GM12892 (cell line): ENCODE measurements at regions not wholly inside any gene's neighbourhood (a gene's known extent, or its start where the extent isn't known, plus 50 kb on each side); places are given as distances from the start of the nearest gene placed in this dataset.

ENCODE experiments used
- DNase-seq: peaks from one replicate; pipeline ENCODE4 v3.0.0; 2011; ENCODE audit not compliant: insufficient read length
- FAIRE-seq: peaks from 2 replicates; lab custom pipeline; 2011; peaks lifted over from hg19 to GRCh38; lab: Jason Lieb, UNC
- POLR2A ChIP-seq: IDR thresholded peaks from 2 replicates; pipeline ENCODE4 v1.6.1; 2011; ENCODE audit warnings: low read depth, low read length, control low read depth
- POLR2AphosphoS5 ChIP-seq: IDR thresholded peaks from 2 replicates; pipeline ENCODE4 v1.6.1; 2011; ENCODE audit warnings: low read depth, low read length, control low read depth
- TAF1 ChIP-seq: IDR thresholded peaks from 2 replicates; pipeline ENCODE4 v1.6.1; 2011; ENCODE audit warnings: low read depth, mild to moderate bottlenecking, control low read depth, low read length, borderline replicate concordance

- no peak for TF ChIP-seq TAF1
- no peak for TF ChIP-seq POLR2AphosphoS5
- TF ChIP-seq POLR2A = no peak
- DNase-seq (no peak), FAIRE-seq (no peak)
Measured at GRCh38 chr2:204199357-204199756, 262.8 kb downstream of the ICOS start.

- no peak for DNase-seq
- no peak for FAIRE-seq
- no peak for TF ChIP-seq POLR2AphosphoS5
- no peak for TF ChIP-seq TAF1
- no peak for TF ChIP-seq POLR2A
Measured at GRCh38 chr2:204201507-204201906, 264.9 kb downstream of the ICOS start.

GRCh38 chr2:204202253-204202652, 265.7 kb downstream of the ICOS start:
- no peak for FAIRE-seq
- DNase-seq = no peak
- TF ChIP-seq POLR2A = no peak
- TF ChIP-seq POLR2AphosphoS5 = no peak
- no peak for TF ChIP-seq TAF1

- TF ChIP-seq POLR2AphosphoS5 = no peak
- no peak for TF ChIP-seq TAF1
- no peak for TF ChIP-seq POLR2A
- FAIRE-seq = no peak
- no peak for DNase-seq
Measured at GRCh38 chr2:204203704-204204103, 267.1 kb downstream of the ICOS start.

GRCh38 chr2:204205082-204205481, 268.5 kb downstream of the ICOS start:
- TF ChIP-seq TAF1 (no peak), POLR2A (no peak), POLR2AphosphoS5 (no peak)
- no peak for FAIRE-seq
- DNase-seq = no peak

- TF ChIP-seq TAF1 (no peak), POLR2A (no peak), POLR2AphosphoS5 (no peak)
- no peak for DNase-seq
- FAIRE-seq = no peak
Measured at GRCh38 chr2:204205538-204205937, 269.0 kb downstream of the ICOS start.

GRCh38 chr2:204207866-204208265, 271.3 kb downstream of the ICOS start:
- DNase-seq = no peak
- TF ChIP-seq POLR2AphosphoS5 (no peak), TAF1 (no peak), POLR2A (no peak)
- no peak for FAIRE-seq

GRCh38 chr2:204213588-204213987, 277.0 kb downstream of the ICOS start:
- TF ChIP-seq POLR2A (no peak), TAF1 (no peak), POLR2AphosphoS5 (no peak)
- FAIRE-seq = no peak
- no peak for DNase-seq

GRCh38 chr2:204218040-204218439, 281.5 kb downstream of the ICOS start:
- TF ChIP-seq TAF1 = no peak
- TF ChIP-seq POLR2A = no peak
- no peak for TF ChIP-seq POLR2AphosphoS5
- DNase-seq (no peak), FAIRE-seq (no peak)

- DNase-seq (no peak), FAIRE-seq (no peak)
- TF ChIP-seq TAF1 (no peak), POLR2AphosphoS5 (no peak), POLR2A (no peak)
Measured at GRCh38 chr2:204219196-204219595, 282.6 kb downstream of the ICOS start.

GRCh38 chr2:204220896-204221295, 284.3 kb downstream of the ICOS start:
- TF ChIP-seq TAF1 (no peak), POLR2AphosphoS5 (no peak), POLR2A (no peak)
- DNase-seq = no peak
- no peak for FAIRE-seq

GRCh38 chr2:204223046-204223445, 286.5 kb downstream of the ICOS start:
- DNase-seq = no peak
- no peak for FAIRE-seq
- TF ChIP-seq POLR2A = no peak
- TF ChIP-seq POLR2AphosphoS5 = no peak
- no peak for TF ChIP-seq TAF1
